ENCODE measurements at regions not wholly inside any gene's neighbourhood (a gene's known extent, or its start where the extent isn't known, plus 50 kb on each side); places are given as distances from the start of the nearest gene placed in this dataset.

DNA sequence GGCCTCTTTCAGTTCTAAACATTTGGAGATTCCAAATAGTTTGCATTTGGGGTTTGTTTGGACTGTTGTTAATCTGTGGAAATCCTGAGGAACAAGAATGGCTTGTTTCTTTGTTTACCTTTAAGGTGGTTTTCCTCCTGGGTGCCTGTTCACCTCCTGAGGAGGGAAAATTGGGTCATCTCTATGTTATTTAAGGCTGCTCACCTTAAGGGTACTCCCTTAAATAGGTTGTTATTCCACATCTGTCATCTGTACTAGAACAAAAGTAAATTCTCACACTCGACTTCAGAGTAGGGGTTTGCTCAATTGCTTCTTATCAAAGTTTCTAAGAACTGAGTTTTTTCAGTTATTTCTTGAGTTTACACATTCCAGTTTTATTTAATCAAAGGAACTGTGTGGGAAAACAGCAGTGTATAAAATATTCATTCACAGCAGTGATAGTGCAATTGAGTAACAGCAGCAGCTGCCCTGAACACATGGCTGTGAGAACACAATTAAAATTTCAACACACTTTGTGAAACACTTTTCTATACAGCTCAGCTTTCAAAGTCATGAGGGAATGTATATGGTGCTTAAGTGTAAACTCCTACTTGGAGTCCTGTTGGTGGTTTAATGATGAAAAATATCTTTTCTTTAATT, 238.5 kb upstream of the PGRMC2 start:
- DNase-seq (ENCODE audit: extremely low read depth, low read depth), result no peak
- TF ChIP-seq, protein P1, sequence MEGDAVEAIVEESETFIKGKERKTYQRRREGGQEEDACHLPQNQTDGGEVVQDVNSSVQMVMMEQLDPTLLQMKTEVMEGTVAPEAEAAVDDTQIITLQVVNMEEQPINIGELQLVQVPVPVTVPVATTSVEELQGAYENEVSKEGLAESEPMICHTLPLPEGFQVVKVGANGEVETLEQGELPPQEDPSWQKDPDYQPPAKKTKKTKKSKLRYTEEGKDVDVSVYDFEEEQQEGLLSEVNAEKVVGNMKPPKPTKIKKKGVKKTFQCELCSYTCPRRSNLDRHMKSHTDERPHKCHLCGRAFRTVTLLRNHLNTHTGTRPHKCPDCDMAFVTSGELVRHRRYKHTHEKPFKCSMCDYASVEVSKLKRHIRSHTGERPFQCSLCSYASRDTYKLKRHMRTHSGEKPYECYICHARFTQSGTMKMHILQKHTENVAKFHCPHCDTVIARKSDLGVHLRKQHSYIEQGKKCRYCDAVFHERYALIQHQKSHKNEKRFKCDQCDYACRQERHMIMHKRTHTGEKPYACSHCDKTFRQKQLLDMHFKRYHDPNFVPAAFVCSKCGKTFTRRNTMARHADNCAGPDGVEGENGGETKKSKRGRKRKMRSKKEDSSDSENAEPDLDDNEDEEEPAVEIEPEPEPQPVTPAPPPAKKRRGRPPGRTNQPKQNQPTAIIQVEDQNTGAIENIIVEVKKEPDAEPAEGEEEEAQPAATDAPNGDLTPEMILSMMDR (IDR thresholded peaks at IDR 0.05; ENCODE audit: low read depth, low read length, missing control alignments), result no peak
- no peak overlapping the region for H3K4me3 ChIP-seq (replicated peaks; ENCODE audit: low read depth, low read length)

DNA sequence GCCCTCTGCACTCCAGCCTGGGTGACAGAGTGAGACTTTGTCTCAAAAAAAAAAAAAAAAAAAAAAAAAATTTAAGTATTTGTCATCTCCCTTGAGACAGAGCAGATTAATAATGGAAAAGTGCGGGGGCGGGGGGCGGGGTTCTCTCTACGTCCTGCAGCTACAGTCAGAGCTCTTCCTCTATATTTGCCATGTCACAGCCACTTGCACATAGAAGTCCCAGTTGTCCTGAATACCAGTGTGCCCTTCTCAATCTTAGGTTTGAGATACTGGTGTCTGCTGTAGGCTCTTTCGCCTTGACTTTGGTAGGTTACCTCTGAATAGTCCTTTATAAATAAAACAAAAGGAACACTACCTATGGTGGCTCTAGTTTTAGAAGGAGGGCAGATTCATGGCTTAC, 237.8 kb upstream of the PGRMC2 start:
- DNase-seq (ENCODE audit: extremely low read depth, low read depth), result no peak
- no peak overlapping the region for H3K4me3 ChIP-seq (replicated peaks; ENCODE audit: low read depth, low read length)
- TF ChIP-seq, protein P1 (IDR thresholded peaks at IDR 0.05; ENCODE audit: low read depth, low read length, missing control alignments), result no peak

DNA sequence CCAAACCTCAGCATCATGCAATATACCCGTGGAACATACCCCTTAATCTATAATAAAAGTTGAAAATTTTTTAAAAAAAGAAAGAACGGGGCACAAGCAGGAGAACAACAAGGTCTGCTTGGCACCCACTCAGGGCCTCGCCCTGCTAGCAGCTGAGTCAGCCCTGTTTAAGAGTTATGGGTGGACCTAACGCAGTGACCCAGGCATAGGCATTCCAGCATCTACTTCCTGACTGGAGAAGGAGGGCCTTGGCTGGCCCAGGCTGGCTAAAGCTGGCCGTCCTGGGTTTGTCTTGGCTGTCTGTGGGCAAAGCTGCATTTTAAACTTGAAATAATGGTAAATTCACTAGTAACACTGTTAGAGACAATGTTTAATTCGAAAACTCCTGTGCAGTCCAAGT, 236.7 kb upstream of the PGRMC2 start:
- TF ChIP-seq, protein P1 (IDR thresholded peaks at IDR 0.05; ENCODE audit: low read depth, low read length, missing control alignments), result no peak
- no peak for DNase-seq (ENCODE audit: extremely low read depth, low read depth)
- no peak overlapping the region for H3K4me3 ChIP-seq (replicated peaks; ENCODE audit: low read depth, low read length)

DNA sequence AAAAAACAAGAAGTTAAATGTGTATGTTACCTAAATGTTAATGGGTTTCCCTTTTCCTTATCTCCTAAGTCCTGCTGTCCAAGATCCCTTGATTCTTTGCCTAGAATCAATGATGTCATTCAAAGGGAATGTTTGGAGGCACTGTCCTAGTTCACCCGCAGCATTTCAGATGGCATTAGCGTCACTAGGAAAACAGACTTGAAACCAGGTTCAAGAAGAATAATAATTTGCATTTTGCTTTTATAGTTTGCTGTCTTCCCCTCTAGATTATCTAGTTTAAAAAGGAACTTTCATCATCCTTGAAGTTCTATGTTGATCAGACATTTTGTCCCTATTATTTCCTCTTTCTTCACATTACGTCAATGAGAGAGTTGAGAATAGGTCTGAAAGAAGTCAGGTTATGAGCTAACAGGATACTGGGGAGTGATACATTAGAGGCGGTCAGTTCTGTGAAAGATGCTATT, 234.1 kb upstream of the PGRMC2 start:
- H3K4me3 ChIP-seq (replicated peaks; ENCODE audit: low read depth, low read length), result no peak overlapping the region
- TF ChIP-seq, protein P1 (IDR thresholded peaks at IDR 0.05; ENCODE audit: low read depth, low read length, missing control alignments), result no peak
- no peak for DNase-seq (ENCODE audit: extremely low read depth, low read depth)

DNA sequence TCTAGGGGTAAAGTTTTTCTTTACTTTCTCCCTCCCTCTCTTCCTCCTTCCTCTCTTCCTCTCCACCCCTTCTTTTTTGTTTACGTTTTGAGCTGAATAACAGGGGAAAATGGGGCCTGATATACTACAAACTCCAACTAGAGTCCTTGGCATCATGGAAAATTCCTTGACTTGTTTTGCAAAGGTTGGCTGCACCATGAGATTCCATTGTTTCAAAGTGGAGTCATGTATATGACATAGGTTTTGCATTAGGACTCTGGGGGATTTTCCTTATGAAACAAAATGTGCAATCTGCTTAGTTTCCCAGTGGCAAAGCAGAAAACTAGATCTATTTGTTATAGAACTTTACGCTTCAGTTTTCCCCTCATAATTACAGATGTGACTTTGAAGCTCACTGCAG, 233.5 kb upstream of the PGRMC2 start:
- DNase-seq (ENCODE audit: extremely low read depth, low read depth), result no peak
- TF ChIP-seq, protein P1 (IDR thresholded peaks at IDR 0.05; ENCODE audit: low read depth, low read length, missing control alignments), result no peak
- H3K4me3 ChIP-seq (replicated peaks; ENCODE audit: low read depth, low read length), result no peak overlapping the region

DNA sequence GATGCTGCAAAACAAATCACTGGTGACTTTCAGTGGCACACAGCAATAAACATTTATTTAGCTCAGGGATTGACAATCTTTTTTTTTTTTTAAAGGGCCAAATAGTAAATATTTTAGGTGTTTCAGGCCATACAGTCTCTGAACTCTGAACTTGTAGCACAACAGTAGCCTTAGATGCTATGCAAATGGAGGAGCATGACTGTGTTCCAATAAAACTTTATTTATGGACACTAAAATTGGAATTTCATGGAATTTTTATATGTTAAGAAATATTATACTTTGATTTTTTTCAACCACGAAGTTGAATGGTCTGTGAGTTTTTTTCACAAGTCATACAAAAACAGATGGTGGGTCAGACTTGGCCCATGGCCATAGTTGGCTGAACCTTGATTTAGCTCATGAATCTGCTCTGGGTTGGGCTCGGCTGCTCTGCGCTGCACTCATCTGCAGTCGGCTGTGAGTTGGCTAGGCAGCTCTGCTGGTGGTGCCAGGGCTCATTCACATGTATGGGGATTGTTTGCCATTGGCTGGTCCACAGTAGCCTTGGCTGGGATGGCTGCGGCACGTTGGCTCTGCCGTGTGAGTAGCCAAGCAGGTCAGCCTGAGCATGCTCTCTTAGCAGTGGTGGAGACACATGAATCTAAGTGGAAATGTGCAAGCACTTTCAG, 231.7 kb upstream of the PGRMC2 start:
- TF ChIP-seq, protein P1 (IDR thresholded peaks at IDR 0.05; ENCODE audit: low read depth, low read length, missing control alignments), result no peak
- DNase-seq (ENCODE audit: extremely low read depth, low read depth), result no peak

More for the DNA sequence above, 231.7 kb upstream of the PGRMC2 start:
- H3K4me3 ChIP-seq (replicated peaks; ENCODE audit: low read depth, low read length), result no peak overlapping the region

Measured in HFF-Myc (cell line).